WERI-Rb-1 (cell line): ENCODE measurements at regions not wholly inside any gene's neighbourhood (a gene's known extent, or its start where the extent isn't known, plus 50 kb on each side); places are given as distances from the start of the nearest gene placed in this dataset.

Experiments used
- DNase-seq: peaks from one replicate; pipeline ENCODE4 v3.0.0-alpha.2; 2020
- H3K27ac ChIP-seq: fragments of 250-450 bp; sonication (Bioruptor Pico); 2 replicates; pipeline ENCODE4 v1.5.1; 2020; ENCODE audit warnings: mild to moderate bottlenecking, moderate library complexity
- H3K27me3 ChIP-seq: fragments of 250-450 bp; sonication (Bioruptor Pico); 2 replicates; pipeline ENCODE4 v1.5.1; 2021; ENCODE audit warnings: mild to moderate bottlenecking, low read depth, moderate library complexity; ENCODE audit not compliant: insufficient read depth, severe bottlenecking
- H3K36me3 ChIP-seq: fragments of 250-450 bp; sonication (Bioruptor Pico); 2 replicates; pipeline ENCODE4 v1.5.1; 2020; ENCODE audit warnings: mild to moderate bottlenecking, moderate library complexity
- H3K4me3 ChIP-seq: 2 replicates; pipeline ENCODE4 v1.5.1; 2011; ENCODE audit warnings: low read depth, mild to moderate bottlenecking, control low read depth, low read length
- H3K9me3 ChIP-seq: fragments of 250-450 bp; sonication (Bioruptor Pico); 2 replicates; pipeline ENCODE4 v1.5.1; 2021; ENCODE audit warnings: mild to moderate bottlenecking, moderate library complexity; ENCODE audit not compliant: severe bottlenecking
- CTCF ChIP-seq: IDR thresholded peaks from 2 replicates; pipeline ENCODE4 v1.5.1; 2011; ENCODE audit warnings: low read depth, mild to moderate bottlenecking, control low read depth, inconsistent platforms, low read length

DNA sequence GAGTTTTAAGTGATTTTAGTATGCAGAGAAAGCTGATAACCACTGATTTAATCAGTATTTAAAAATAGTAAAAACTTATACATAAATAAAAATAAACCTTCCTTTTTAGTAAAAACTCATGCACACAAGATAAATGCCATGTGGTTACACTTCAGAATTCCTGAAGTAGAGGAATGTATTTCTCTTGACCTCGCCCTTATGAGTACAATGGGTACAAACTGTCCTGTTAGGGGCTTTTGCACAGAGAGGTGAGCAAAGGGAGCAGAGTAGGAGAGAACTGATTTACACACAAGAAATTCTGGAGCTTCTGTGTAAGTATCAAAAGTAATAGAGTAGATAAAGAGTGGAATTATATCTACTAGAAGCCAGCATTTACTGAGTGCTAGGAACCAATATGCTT is 279.6 kb downstream of the PPP1R3A start:
- no peak for TF ChIP-seq CTCF
- no peaks in the 10 kb centered on the region for H3K27me3 ChIP-seq
- DNase-seq: no peak
- no peak overlapping the region for H3K4me3 ChIP-seq
- H3K9me3 ChIP-seq: no peaks in the 10 kb centered on the region
- no peaks in the 10 kb centered on the region for H3K36me3 ChIP-seq
- H3K27ac ChIP-seq: no peak overlapping the region

DNA sequence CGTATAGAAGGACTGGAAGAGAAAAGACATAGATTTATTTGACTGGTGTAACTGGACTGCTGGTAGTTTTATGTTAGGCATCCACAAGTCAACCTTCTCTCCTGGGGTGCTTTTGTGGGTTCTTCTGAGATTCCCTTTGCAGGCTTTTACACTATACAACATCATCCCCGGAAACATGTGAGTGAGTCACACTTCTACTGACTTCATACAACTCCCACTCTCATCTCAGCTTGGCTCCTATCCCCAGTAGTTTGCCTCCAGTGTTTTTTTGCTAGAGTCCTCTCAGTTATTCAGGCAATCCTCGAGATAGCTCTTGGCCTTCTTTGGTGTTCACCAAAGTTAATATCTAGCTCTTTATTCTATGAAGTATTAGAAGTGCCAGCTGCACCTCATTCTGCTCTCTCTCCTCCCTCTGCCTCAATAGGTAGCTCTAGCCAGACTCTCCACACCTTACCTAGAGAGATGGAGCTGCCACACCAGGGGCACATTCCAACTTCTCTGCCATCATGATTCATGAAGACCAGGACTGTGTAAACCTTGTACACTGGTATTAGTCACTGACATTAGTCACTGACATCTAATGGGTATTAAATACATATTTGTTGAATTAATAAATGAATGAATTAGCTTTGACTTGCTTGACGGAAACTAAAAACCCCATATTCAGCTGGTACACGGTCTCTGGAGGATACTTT is 281.9 kb downstream of the PPP1R3A start:
- no peak for TF ChIP-seq CTCF
- no peak for DNase-seq
- H3K27ac ChIP-seq: no peak overlapping the region
- no peaks in the 10 kb centered on the region for H3K9me3 ChIP-seq
- H3K4me3 ChIP-seq: no peak overlapping the region
- H3K27me3 ChIP-seq: no peaks in the 10 kb centered on the region
- no peaks in the 10 kb centered on the region for H3K36me3 ChIP-seq

GRCh38 chr7:113635492-113635891 is 283.3 kb downstream of the PPP1R3A start:
- no peak for DNase-seq
- Histone ChIP-seq H3K9me3 (no peaks in the 10 kb centered on the region), H3K27ac (no peak overlapping the region), H3K4me3 (no peak overlapping the region), H3K27me3 (no peaks in the 10 kb centered on the region), H3K36me3 (no peaks in the 10 kb centered on the region)
- TF ChIP-seq CTCF: no peak

DNA sequence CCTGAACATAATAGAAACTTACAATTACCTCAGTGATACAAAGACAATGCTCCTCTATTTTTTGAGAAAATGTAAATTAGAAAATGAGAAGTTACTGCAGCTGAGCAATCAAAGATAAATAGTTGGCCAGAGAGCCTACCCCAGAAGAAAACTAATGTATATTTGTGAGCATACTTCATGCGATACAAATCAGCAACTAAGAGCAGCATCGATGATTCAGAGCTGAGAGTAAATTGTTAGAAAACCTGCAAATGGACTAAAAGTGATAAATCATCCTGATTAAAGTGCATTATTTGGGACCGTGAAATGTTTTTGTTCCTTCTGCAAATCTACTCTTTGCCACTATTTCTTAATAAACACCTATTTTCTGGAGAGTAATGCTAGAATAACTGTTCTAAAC is 285.7 kb downstream of the PPP1R3A start:
- H3K9me3 ChIP-seq: no peaks in the 10 kb centered on the region
- no peak overlapping the region for H3K4me3 ChIP-seq
- DNase-seq: no peak
- no peak for TF ChIP-seq CTCF
- no peak overlapping the region for H3K27ac ChIP-seq
- no peaks in the 10 kb centered on the region for H3K27me3 ChIP-seq
- no peaks in the 10 kb centered on the region for H3K36me3 ChIP-seq

DNA sequence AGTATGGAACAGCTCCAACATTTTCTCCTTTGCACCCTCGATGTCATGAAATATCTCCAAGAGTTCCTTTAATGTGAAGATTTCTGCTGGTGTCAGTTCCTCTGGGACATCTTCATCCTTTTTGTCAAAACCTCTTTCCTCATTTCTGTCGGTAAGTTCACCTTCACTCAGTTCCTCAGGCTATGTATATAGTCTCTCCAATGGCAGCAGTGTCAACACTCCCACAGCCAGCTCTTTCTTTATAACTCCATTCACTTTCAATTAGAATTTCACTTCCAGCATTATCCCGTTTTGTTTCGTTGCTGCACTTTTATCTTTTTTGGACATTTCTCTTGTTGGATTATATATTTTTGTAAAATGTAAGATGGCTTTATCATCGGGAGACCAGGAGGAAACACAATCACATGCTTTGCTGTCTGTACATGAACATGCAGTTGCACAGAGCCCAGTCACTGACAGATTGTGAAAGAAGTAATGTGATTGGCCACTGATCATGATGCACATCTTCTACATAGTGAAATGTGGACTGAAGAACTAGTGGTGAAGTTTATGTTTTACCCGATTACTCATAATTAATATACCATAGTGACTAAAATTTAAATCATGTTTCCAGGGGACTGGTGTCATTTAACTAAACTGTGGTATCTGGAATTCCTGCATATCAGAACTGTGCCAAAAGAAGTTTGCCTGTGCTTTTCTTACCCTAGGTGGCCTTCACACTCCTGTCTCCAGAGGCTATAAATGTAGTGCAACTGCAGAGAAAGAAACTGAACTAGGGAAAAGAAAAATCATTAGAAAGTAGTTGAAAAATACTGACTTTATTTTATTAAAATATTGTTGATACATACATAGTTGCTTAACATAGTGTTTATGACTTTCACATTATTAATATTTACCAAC is 289.6 kb downstream of the PPP1R3A start:
- H3K4me3 ChIP-seq: no peak overlapping the region

More for the DNA sequence above, 289.6 kb downstream of the PPP1R3A start:
- DNase-seq: no peak
- no peak for TF ChIP-seq CTCF
- no peak overlapping the region for H3K27ac ChIP-seq
- H3K9me3 ChIP-seq: no peaks in the 10 kb centered on the region
- no peaks in the 10 kb centered on the region for H3K27me3 ChIP-seq
- no peaks in the 10 kb centered on the region for H3K36me3 ChIP-seq
